HepG2 (cell line): ENCODE measurements at regions not wholly inside any gene's neighbourhood (a gene's known extent, or its start where the extent isn't known, plus 50 kb on each side); places are given as distances from the start of the nearest gene placed in this dataset.
"Not testable (repeated sequence)": the region's sequence is repeated elsewhere in the genome, so short reads cannot be mapped to it uniquely, and the experiment has no call there.

Source experiments
- ATAC-seq: fragments of 200-7000 bp; cut with Tn5 transposase; 3 replicates; pipeline ENCODE4 v1.9.1; 2020; ENCODE audit warnings: mild to moderate bottlenecking, moderate library complexity
- BruUV-seq: library from RNA; stranded (reverse); fragments of 400-500 nt; replicated peaks from 2 replicates; lab custom pipeline; 2021; lab: Mats Ljungman, UMichigan
- CTCF ChIA-PET: fragments of 300-600 bp; formaldehyde crosslinking; extraction: SDS; loops from one replicate; lab custom pipeline; 2021; ENCODE audit warnings: low total read pairs, inconsistent platforms, low intra/inter-chr PET ratio; lab: Yijun Ruan, JAX
- POLR2A ChIA-PET: fragments of 350-600 bp; sonication (Branson Sonifier 250); formaldehyde crosslinking; loops from one replicate; lab custom pipeline; 2020; ENCODE audit warnings: antibody characterized with exemption, inconsistent platforms; lab: Yijun Ruan, JAX
- DNase-seq: peaks from one replicate; pipeline ENCODE4 v3.0.0-alpha.2; 2015; ENCODE audit warnings: low spot score
- FAIRE-seq: peaks from 3 replicates; lab custom pipeline; 2011; peaks lifted over from hg19 to GRCh38; lab: Jason Lieb, UNC
- H2AFZ ChIP-seq: one replicate; pipeline ENCODE4 v1.6.1; 2011; ENCODE audit warnings: low read length, inconsistent platforms
- H3K27ac ChIP-seq: fragments of 300-600 bp; 3 replicates; pipeline ENCODE4 v1.8.0; 2011; ENCODE audit warnings: mixed run types, mild to moderate bottlenecking, mixed read lengths, low read length, inconsistent platforms; ENCODE audit not compliant: insufficient read depth; ENCODE audit errors: extremely low read length
- H3K27me3 ChIP-seq, 2 experiments: fragments of 200-600 bp in 1 of 2; 2 replicates in 1 of 2; 3 replicates in 1 of 2; pipeline versions ENCODE4 v1.6.0 to v1.8.0; 2011; ENCODE audit warnings: low read length in 2 of 2, mild to moderate bottlenecking in 2 of 2, moderate library complexity in 2 of 2, inconsistent platforms in 1 of 2; ENCODE audit not compliant: insufficient read depth in 2 of 2, control insufficient read depth in 1 of 2
- H3K36me3 ChIP-seq, 2 experiments: fragments of 200-600 bp in 1 of 2; replicated peaks in 1 of 2; 2 replicates in 1 of 2; 3 replicates in 1 of 2; pipeline versions ENCODE4 v1.5.1 to v1.8.0; 2011; ENCODE audit warnings: low read length in 2 of 2, inconsistent platforms in 1 of 2; ENCODE audit not compliant: insufficient read depth in 2 of 2, control insufficient read depth in 1 of 2
- H3K4me1 ChIP-seq: 2 replicates; pipeline ENCODE4 v1.5.1; 2012; ENCODE audit warnings: low read length, inconsistent platforms; ENCODE audit not compliant: insufficient read depth
- H3K4me2 ChIP-seq: 2 replicates; pipeline ENCODE4 v1.6.0; 2011; ENCODE audit warnings: low read depth, low read length, inconsistent platforms
- H3K4me3 ChIP-seq, 3 experiments: fragments of 200-600 bp in 1 of 3; sonication (generic), shearing (Covaris generic) in 1 of 3; replicated peaks in 1 of 3; 2 replicates each; pipeline ENCODE4 v1.5.1; 2011 to 2016; ENCODE audit warnings: low read length in 3 of 3, inconsistent platforms in 2 of 3, low read depth in 2 of 3, mild to moderate bottlenecking in 2 of 3, control low read depth in 1 of 3, mixed read lengths in 1 of 3; ENCODE audit not compliant: insufficient read depth in 1 of 3
- H3K79me2 ChIP-seq: one replicate; pipeline ENCODE4 v1.6.1; 2011; ENCODE audit warnings: low read length, inconsistent platforms; ENCODE audit not compliant: insufficient read depth
- H3K9ac ChIP-seq: 2 replicates; pipeline ENCODE4 v1.6.0; 2011; ENCODE audit warnings: mild to moderate bottlenecking, low read depth, low read length, inconsistent platforms; ENCODE audit not compliant: insufficient read depth
- H3K9me3 ChIP-seq: 2 replicates; pipeline ENCODE4 v1.5.1; 2012; ENCODE audit warnings: mild to moderate bottlenecking, low read length
- H4K20me1 ChIP-seq: 2 replicates; pipeline ENCODE4 v1.6.0; 2011; ENCODE audit warnings: inconsistent platforms, mild to moderate bottlenecking, low read length, moderate library complexity; ENCODE audit not compliant: insufficient read depth
- ATF7 ChIP-seq, 2 experiments: fragments of 450-650 bp in 1 of 2; sonication (generic) in 1 of 2; formaldehyde crosslinking in 1 of 2; IDR thresholded peaks; 2 replicates each; pipeline versions ENCODE4 v1.4.0 to v1.6.1; 2016 to 2020; ENCODE audit warnings: antibody characterized with exemption in 1 of 2, mild to moderate bottlenecking in 1 of 2, missing genetic modification reagents in 1 of 2
- CEBPB ChIP-seq: IDR thresholded peaks from 2 replicates; pipeline ENCODE4 v1.6.1; 2011; ENCODE audit warnings: low read depth, low read length, improper control_type of control experiment, borderline replicate concordance
- ELF3 ChIP-seq: IDR thresholded peaks from 2 replicates; pipeline ENCODE4 v1.6.1; 2016; ENCODE audit warnings: missing genetic modification reagents, missing compliant biosample characterization
- NCOA2 ChIP-seq: sonication (generic); formaldehyde crosslinking; IDR thresholded peaks from 2 replicates; pipeline ENCODE4 v1.8.0; 2022; ENCODE audit warnings: inconsistent platforms
- NRL ChIP-seq: sonication (generic); formaldehyde crosslinking; IDR thresholded peaks from 2 replicates; pipeline ENCODE4 v1.5.0; 2020; ENCODE audit warnings: missing genetic modification reagents, mild to moderate bottlenecking, moderate library complexity, borderline replicate concordance
- POLR2A ChIP-seq, 2 experiments: IDR thresholded peaks; 2 replicates each; pipeline ENCODE4 v1.6.1; 2011; ENCODE audit warnings: low read depth in 2 of 2, low read length in 2 of 2, mild to moderate bottlenecking in 1 of 2, moderate library complexity in 1 of 2; ENCODE audit not compliant: insufficient read depth in 1 of 2
- RBM39 ChIP-seq: fragments of 200-400 bp; formaldehyde crosslinking; IDR thresholded peaks from one replicate; pipeline ENCODE4 v1.6.1; 2018; ENCODE audit warnings: antibody characterized with exemption, mild to moderate bottlenecking, low read depth, low read length; ENCODE audit not compliant: poor library complexity, severe bottlenecking
- REL ChIP-seq: sonication (generic); formaldehyde crosslinking; conservative IDR thresholded peaks from 2 replicates; pipeline ENCODE4 v1.8.0; 2022; ENCODE audit warnings: mild to moderate bottlenecking, missing genetic modification reagents, moderate library complexity
- RNF2 ChIP-seq: fragments of 450-650 bp; conservative IDR thresholded peaks from 2 replicates; pipeline ENCODE4 v1.6.1; 2016; ENCODE audit warnings: low read depth
- SALL2 ChIP-seq: sonication (generic); formaldehyde crosslinking; IDR thresholded peaks from 2 replicates; pipeline ENCODE4 v1.8.1; 2023; ENCODE audit warnings: mild to moderate bottlenecking, missing genetic modification reagents, inconsistent platforms
- TAF1 ChIP-seq: sonication (generic); formaldehyde crosslinking; IDR thresholded peaks from 2 replicates; pipeline ENCODE4 v1.4.0; 2020; ENCODE audit warnings: missing genetic modification reagents
- TGIF2 ChIP-seq: IDR thresholded peaks from 2 replicates; pipeline ENCODE4 v1.6.1; 2016; ENCODE audit warnings: control low read depth, missing compliant biosample characterization
- ZC3H4 ChIP-seq: sonication (generic); formaldehyde crosslinking; IDR thresholded peaks from 2 replicates; pipeline ENCODE4 v1.4.0; 2020; ENCODE audit warnings: missing genetic modification reagents, borderline replicate concordance
- ZFP62 ChIP-seq: sonication (generic); formaldehyde crosslinking; IDR thresholded peaks from 2 replicates; pipeline ENCODE4 v1.4.0; 2020; ENCODE audit warnings: missing genetic modification reagents
- ZNF775 ChIP-seq: sonication (generic); formaldehyde crosslinking; IDR thresholded peaks from 2 replicates; pipeline ENCODE4 v1.4.0; 2020; ENCODE audit warnings: missing genetic modification reagents, mild to moderate bottlenecking, moderate library complexity, borderline replicate concordance
- WGBS: methylation state at CpG from one replicate; pipeline ENCODE4 v1.1.6; 2017; ENCODE audit warnings: low lambda C conversion rate; 5-methylcytosine and 5-hydroxymethylcytosine counted together
- in situ Hi-C: cut with HindIII; loops from 2 replicates; pipeline ENCODE4 v1.10.0; 2017; ENCODE audit warnings: low pct_unique_long_range_greater_than_20kb; ENCODE audit not compliant: extremely low pct_ligation_motif_present
- intact Hi-C: fragments of 100-400 bp; cut with micrococcal nuclease; formaldehyde crosslinking; loops from one replicate; pipeline ENCODE4 v1.10.0; 2022; ENCODE audit not compliant: unreplicated experiment

DNA sequence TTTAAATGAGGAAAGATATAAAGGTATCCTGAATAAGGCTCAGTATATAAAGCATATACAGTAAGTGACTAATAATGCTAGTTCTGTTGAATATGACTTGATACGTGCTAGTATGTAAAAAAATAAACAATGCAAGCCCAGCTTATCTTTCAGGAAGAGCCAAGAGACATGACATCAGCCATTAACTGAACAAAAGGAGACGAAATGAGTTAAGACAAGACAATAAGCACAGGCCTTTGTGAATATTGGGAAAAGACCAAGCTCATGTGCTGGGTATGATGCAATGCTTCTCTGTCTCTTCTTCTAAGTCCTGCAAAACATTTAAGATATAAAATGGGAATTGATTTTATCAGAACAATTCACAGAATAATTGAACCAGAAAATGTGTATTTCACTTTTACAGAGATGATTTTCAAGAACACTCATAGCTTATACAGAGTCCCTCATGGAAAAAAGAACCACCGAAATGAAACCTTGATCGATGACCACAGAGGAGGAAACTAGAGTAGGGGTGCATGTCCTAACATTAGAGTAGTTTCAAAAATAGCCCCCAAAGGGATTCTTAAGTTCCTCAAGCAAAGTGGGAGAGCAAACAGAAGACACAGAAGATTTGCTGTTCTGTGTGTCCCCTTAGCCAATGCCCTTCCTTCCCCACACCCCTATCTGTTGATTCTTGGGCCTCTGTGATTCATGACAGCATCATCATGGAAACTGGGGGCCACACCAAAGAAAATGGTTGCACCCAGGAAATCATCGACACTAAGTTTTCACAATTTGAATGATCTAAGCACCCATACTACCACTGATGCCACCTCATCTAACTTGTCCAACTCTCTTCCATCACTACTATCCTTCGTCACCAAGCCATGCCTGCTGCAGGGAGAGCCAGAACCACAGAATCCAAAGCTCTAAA, 68.0 kb upstream of the CRIM1 start:
- Histone ChIP-seq H3K4me1 (no peaks in the 10 kb centered on the region), H3K36me3 (no peaks in the 10 kb centered on the region), H3K9ac (no peak overlapping the region), H2AFZ (no peak overlapping the region)
- no peak for FAIRE-seq
- 20% methylated on average over 6 of the region's 6 CpGs for WGBS
- intact Hi-C loops, result no loop called here
- no peak for TF ChIP-seq ZFP62 (CRISPR knock-in tag)
- TF ChIP-seq NCOA2 (CRISPR knock-in tag), result no peak
- TF ChIP-seq ZC3H4 (CRISPR knock-in tag), result no peak
- no peak for TF ChIP-seq TGIF2 (CRISPR knock-in tag)
- no peak for TF ChIP-seq ELF3 (CRISPR knock-in tag)
- no peak for TF ChIP-seq RBM39
- no peak for TF ChIP-seq RNF2
- TF ChIP-seq NRL (CRISPR knock-in tag), result no peak
- no peak for TF ChIP-seq SALL2 (CRISPR knock-in tag)
- no peak for TF ChIP-seq REL (CRISPR knock-in tag)
- peak; percentile 64; the same call in 1 of the 2 replicates for TF ChIP-seq CEBPB
- no peak for TF ChIP-seq TAF1 (CRISPR knock-in tag)
- TF ChIP-seq POLR2A (IDR thresholded peaks at IDR 0.05; ENCODE audit: insufficient read depth in 1 of 2, low read depth in 2 of 2, low read length in 2 of 2), result no peak
- peak; percentile 35; the same call in 1 of the 2 replicates for TF ChIP-seq ATF7 (IDR thresholded peaks at IDR 0.05)
- TF ChIP-seq ATF7 (CRISPR knock-in tag; IDR thresholded peaks at IDR 0.05), result no peak
- no peak for TF ChIP-seq ZNF775
- TF ChIP-seq, all 625 proteins: peak for 2
- Histone ChIP-seq H3K4me2 (no peak overlapping the region), H3K79me2 (no peaks in the 10 kb centered on the region), H4K20me1 (no peaks in the 10 kb centered on the region), H3K27ac (no peak overlapping the region), H3K27me3 (no peaks in the 10 kb centered on the region), H3K9me3 (no peaks in the 10 kb centered on the region), H3K4me3 (no peak overlapping the region)
- POLR2A ChIA-PET, result no interaction called here
- CTCF ChIA-PET, result no interaction called here
- ATAC-seq (no peak), DNase-seq (no peak)
- no TSS peak for BruUV-seq
- in situ Hi-C loops, result no loop called here

DNA sequence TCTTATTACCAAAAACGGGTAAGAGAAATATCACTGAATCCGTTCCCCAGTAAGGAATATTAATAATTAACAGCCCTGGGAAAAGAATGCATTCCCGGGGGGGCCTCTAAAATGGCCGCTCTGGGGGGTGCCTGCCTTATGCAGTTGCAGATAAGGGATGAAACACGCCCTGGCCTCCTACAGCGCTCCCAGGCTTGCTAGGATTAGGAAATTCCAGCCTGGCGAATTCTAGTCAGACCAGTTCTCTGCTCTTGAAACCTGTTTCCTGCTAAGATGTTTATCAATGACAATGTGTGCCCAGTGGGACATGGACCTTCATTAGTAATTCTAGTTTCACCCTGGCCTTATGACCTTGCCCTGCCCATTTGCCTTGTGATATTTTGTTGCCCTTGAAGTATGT, 76.1 kb upstream of the CRIM1 start:
- FAIRE-seq, H3K4me2 ChIP-seq, ATAC-seq, H3K4me1 ChIP-seq, H3K79me2 ChIP-seq, POLR2A ChIA-PET, BruUV-seq, H3K27me3 ChIP-seq, H3K36me3 ChIP-seq, H4K20me1 ChIP-seq, H3K9me3 ChIP-seq, in situ Hi-C loops, H3K4me3 ChIP-seq, H2AFZ ChIP-seq, H3K9ac ChIP-seq, H3K27ac ChIP-seq, intact Hi-C loops, DNase-seq, CTCF ChIA-PET: not testable (repeated sequence)
- 6% methylated on average over 5 of the region's 7 CpGs for WGBS
